ENCODE measurements at regions not wholly inside any gene's neighbourhood (a gene's known extent, or its start where the extent isn't known, plus 50 kb on each side); places are given as distances from the start of the nearest gene placed in this dataset.
"Not testable (repeated sequence)": the region's sequence is repeated elsewhere in the genome, so short reads cannot be mapped to it uniquely, and the experiment has no call there.

DNA sequence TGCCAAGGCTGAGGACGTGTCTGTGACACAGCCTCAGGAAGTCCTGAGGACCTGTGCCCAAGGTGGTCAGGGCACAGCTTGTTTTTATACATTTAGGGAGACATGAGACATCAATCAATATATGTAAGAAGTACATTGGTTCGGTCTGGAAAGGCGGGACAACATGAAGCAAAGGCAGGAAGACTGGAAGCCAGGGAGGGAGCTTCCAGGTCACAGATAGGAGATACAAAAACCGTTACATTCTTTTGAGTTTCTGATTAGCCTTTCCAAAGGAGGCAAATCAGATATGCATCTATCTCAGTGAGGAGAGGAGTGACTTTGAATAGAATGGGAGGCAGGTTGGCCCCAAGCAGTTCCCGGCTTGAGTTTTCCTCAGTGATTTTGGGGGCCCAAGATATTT lies 127.1 kb upstream of the SGCG start:
- not testable (repeated sequence) for TF ChIP-seq POLR2A (IDR thresholded peaks at IDR 0.05; ENCODE audit: low read length); GATA1 (IDR thresholded peaks at IDR 0.05; ENCODE audit: low read depth, low read length)
